Renal cortex interstitium (tissue), 11 donors: ENCODE measurements at regions not wholly inside any gene's neighbourhood (a gene's known extent, or its start where the extent isn't known, plus 50 kb on each side); places are given as distances from the start of the nearest gene placed in this dataset.

Source experiments
- DNase-seq, 11 donors: peaks; one replicate each; pipeline ENCODE4 v3.0.0-alpha.2; 2013; ENCODE audit warnings: low read depth in 9 of 11, low spot score in 4 of 11; ENCODE audit errors: extremely low read depth in 1 of 11

- DNase-seq: no peak
These were observed 153.6 kb downstream of the CD83 start for GRCh38 chr6:14270925-14271788.

GRCh38 chr6:14271789-14272736, 154.5 kb downstream of the CD83 start:
- no peak for DNase-seq

GRCh38 chr6:14272737-14273085, 155.1 kb downstream of the CD83 start:
- DNase-seq: no peak

GRCh38 chr6:14273191-14273590, 155.6 kb downstream of the CD83 start:
- DNase-seq: no peak

DNA sequence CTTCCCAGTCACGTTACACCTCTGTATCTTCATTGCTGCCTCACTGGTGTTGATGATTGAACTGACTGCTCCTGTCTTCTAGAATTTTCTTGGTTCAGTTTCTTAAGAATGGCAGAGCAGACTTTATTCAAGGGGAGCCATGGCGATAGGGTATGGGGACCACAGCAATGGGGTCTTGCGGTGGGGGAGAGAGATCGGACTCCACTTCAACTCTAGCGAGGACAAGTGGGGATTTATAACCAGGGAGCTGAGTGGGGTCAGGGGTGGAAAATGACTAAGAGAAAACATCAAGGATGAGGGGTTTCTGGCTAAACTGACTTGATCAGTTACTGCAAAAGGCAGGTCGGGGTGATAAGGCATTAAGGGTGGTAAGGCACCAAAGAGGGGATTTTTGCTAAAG, 156.4 kb downstream of the CD83 start:
- DNase-seq: no peak

- no peak for DNase-seq
These were observed 157.2 kb downstream of the CD83 start for GRCh38 chr6:14274546-14275492.

DNA sequence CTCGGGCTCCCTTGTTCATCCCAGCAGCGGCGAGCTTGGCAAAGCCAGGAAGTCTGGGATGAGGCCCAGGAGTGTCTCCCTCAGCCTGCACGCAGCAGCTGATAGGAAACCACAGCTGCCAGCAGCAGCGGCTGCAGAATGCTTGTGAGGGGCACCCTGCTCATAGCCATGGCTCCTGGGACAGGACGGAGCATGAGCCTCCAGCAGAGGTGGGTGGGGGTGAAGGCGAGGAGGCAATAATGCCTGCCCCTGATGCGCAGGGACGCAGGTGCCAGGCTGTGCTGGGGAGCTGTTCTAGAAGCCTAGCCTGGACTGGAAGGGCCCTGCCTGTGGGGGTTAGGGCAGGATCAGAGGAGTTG, 157.9 kb downstream of the CD83 start:
- DNase-seq: no peak

GRCh38 chr6:14276071-14276470, 158.5 kb downstream of the CD83 start:
- no peak for DNase-seq

DNA sequence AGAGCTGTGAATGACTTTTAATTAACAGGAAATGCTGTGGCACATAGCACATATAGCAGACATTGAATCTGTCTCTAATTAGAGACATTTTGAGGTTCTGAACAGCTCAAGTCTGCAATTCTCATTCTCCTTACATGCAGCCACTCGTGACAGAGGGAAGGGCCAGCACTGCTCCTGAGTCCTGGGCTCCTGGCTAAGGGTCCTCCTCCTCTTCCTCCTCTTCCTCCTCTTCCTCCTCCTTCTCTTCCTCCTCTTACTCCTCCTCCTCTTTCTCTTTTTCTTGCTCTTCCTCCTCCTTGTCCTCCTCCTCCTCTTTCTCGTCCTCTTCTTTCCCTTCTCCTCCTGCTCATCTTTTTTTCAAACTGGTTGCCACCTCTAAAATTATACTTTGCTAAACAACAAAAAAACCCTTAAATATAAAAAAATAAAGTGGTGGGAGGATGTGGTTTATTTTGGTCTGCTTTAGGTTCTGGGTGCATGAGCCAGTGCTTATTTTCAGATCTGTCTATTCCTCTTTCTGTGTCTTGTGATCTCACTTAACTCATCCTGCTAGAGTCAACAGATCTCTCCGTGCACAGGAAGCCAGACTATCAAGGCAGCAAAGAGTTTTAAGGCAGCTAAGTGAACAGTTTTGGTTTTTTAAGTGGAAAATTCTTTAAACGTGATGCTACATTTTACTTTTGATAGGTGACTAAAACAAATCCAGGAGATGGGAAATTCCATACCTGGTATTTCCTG, 159.3 kb downstream of the CD83 start:
- DNase-seq: no peak

DNA sequence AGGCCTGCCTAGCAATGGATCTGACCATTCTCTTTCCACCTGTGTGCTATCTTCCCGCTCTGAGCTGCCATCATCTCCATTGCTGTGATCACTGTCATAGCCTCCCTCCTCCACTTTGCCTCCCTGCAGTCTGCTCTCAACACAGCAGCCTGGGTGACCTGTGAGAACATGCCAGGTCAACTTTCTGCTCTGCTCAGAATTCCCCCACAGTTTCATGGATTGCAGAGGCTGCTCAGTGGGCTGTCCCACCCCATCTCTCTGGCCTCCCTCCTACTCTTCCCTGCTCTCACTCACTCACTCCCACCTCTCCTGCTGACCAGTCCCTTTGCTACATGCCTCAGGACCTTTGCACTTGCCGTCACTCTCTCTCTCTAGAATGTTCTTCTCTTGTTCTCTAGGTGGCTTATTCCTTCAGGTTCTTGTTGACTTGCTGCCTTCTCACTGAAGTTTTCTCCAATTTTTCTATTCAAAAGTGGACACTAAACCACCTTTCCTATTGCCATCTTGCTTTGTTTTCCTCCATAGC, 159.9 kb downstream of the CD83 start:
- DNase-seq: no peak

- DNase-seq: no peak
These were observed 160.4 kb downstream of the CD83 start for GRCh38 chr6:14278006-14278405.

DNA sequence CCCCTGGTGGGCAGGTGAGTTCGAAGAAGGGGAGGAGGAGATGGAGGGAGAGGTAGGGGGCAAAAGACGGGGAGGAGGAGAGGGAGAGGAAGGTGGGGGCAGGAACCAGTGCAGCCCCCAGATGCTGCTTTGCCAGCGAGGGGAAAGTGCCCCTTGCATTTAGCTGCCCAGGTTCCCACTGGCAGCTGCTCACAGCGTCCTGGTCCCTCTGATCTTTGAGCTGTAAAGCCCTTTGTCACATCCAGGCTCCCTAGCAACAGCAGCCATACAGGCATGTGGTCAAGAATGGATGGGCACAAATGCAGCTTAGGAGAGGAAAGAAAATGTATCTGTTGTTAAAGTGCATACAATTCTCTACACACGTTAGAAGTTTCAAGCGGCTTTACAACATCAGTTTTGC, 160.9 kb downstream of the CD83 start:
- peak in 1 of 11 donors; percentile 25 for DNase-seq

GRCh38 chr6:14280006-14280510, 162.5 kb downstream of the CD83 start:
- DNase-seq: no peak

DNA sequence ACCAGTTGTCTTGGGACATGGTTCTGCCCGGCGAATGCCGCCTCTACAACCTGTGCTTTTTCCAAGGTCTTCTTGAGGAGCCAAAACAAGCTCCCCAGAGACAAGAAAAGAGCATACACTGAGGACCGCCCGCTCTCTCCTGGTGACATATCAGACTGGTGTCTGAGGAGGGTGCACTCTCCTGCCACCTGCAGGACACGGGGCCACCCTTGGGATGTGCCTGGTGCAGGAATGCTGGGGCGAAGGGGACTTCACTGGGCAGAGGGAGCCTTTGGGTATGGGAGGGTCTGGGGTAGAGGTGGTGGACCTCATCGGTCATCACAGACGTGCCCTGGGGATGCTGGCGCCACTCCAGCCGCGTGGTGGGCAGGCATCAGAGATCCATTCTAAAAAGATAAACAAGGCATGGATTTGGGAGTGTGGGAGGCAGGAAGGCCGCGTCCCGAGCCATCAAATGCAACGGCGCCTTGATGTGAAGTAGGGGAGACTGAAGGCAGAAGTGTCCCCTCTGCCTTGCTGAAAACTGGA, 163.3 kb downstream of the CD83 start:
- DNase-seq: no peak

DNA sequence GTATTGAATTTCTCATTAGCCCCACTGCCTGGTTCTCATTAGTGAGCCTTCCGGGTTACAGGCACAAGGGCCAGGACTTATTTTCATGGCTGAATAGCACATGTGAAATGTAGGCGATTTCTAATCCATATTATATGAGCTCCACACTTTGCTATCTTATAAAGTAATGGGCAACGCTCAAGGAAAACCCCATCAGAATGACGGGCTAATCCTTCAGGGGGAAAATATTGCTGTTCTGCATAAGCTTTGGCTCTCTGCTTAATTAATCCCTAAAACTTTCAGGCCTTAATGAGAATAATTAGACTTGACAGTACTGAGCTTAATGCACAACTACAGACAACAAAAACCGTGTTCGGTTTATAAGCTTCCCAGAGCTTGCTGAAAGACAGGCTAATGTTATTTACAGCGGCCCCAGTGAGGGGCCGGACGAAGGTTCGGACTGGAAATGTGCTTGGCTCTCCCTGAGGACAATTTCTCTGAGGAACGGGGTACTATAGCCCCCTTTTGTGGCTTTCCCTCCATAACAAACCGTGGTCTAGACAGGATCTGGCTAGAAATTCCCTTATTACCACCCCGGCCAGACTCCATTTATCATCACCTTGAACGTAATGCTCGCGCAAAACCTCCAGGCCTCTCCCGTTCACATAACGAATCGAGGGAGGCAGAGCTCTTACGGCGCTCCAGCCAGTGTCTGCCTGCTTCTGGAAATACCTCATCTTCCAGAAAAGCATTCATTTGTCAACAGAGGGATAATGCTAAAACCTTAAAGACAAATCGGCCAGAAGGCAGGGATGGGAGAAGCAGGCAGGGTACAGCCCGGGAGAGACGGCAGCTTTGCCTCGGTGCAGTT, 164.5 kb downstream of the CD83 start:
- DNase-seq: no peak

DNA sequence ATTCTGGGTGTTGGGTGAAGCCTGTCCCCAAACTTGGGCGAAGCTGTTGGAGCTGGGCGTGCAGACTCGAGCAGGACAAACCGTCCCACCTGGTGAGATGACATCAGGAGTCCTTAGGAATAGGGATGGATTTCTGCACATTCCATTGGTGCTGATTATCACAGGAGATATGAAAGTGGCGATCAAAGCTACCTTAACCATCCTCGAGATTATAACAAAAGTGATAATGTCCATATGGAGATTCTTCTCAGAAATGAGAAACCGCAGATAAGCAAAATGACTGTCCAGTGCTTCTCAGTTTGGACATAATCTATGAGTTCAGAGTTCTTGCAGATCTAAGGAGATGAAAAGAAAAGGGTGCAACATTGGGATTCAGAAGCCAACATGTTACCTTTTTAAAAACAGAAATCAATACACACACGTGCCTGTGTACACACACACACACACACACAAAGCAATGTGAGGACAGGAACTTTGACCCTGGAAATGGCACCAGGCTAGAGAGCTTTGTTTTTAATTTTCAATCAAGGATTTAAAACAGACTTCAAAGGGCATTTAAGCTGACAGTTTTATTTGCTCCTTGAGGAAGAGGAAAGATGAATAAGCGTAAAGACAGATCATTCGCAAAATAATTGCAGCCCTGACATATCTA, 165.4 kb downstream of the CD83 start:
- no peak for DNase-seq
